ENCODE measurements at regions not wholly inside any gene's neighbourhood (a gene's known extent, or its start where the extent isn't known, plus 50 kb on each side); places are given as distances from the start of the nearest gene placed in this dataset.
"Not testable (repeated sequence)": the region's sequence is repeated elsewhere in the genome, so short reads cannot be mapped to it uniquely, and the experiment has no call there.

- no peaks in the 10 kb centered on the region for H3K9me3 Mint-ChIP-seq
- no peak overlapping the region for H3K27ac Mint-ChIP-seq
- no peak for DNase-seq
- H3K36me3 Mint-ChIP-seq (ENCODE audit: low read depth) = no peaks in the 10 kb centered on the region
- H3K4me3 Mint-ChIP-seq = no peak overlapping the region
- H3K27me3 Mint-ChIP-seq = no peaks in the 10 kb centered on the region
- H3K4me1 Mint-ChIP-seq (ENCODE audit: low read depth) = peaks cover 53% of the 10 kb centered on the region
Observed at GRCh38 chr1:234851450-234852438, 241.8 kb upstream of the IRF2BP2 start.

DNA sequence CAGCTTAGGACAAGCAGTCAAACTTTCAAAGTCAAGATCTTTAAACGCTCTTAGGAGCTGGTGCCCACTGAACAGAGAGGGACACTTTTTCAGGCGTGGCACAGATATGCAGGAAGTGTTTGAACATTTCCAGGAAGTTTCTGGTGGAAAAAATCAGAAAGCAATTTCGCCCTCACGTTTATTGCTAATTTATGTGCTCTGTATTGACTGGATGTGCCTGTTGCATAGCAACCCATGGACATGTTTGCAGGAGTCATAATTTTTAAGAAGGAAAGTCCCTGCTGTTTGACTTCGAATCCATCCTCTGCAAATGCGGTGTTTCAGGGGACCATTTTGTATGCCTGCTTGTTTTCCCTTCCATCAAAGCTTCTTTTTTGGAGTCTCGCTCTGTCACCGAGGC is 239.9 kb upstream of the IRF2BP2 start:
- Mint-ChIP-seq H3K9me3 (no peaks in the 10 kb centered on the region), H3K36me3 (ENCODE audit: low read depth) (no peaks in the 10 kb centered on the region), H3K27ac (no peak overlapping the region), H3K27me3 (no peaks in the 10 kb centered on the region), H3K4me1 (ENCODE audit: low read depth) (peaks cover 73% of the 10 kb centered on the region), H3K4me3 (no peak overlapping the region)
- no peak for DNase-seq

DNA sequence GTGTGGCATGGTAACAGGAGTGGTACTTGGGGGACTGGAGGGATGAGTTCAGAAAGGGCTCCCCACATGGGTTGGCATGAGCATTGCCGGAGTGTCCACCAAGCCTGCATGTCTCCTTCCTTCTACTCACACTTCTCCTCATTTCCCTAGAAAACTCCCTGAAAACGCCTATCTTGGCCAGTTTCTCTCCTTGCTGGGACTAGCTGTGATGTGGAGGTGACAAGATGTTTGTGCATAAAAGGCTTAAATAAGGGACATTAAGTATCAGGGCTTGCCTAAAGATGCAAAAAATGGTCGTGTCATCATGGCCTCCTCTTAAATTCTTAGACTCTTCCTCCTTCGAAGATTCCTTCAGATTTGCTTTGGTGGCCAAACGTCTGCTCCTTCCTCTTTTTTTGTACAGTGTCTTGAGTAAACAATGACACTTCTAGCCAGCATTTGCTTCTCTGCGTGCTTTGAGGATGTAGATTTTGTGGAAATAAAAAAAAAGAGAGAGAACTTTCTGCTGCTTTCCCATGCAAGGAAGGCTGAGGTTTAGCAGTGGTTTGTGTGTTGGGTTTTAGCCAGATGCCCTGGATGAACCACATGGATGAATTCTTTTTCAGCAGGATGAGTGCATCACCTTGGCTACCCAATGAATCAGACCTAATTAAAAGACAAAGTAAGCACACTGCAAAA is 239.1 kb upstream of the IRF2BP2 start:
- Mint-ChIP-seq H3K9me3 (no peaks in the 10 kb centered on the region), H3K36me3 (ENCODE audit: low read depth) (no peaks in the 10 kb centered on the region), H3K27me3 (no peaks in the 10 kb centered on the region), H3K4me3 (no peak overlapping the region), H3K27ac (no peak overlapping the region), H3K4me1 (ENCODE audit: low read depth) (peaks cover 77% of the 10 kb centered on the region)
- no peak for DNase-seq

DNA sequence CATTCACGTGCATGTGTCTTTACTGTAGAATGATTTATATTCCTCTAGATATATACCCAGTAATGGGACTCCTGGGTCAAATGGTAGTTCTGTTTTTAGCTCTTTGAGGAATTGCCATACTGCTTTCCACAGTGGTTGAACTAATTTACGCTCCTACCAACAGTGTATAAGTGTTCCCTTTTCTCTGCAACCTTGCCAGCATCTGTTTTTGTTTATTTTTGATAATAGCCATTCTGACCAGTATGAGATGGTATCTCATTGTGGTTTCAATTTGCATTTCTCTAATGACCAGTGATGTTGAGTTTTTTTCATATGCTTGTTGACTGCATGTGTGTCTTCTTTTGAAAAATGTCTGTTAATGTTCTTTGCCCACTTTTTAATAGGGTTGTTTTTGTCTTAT is 236.8 kb upstream of the IRF2BP2 start:
- DNase-seq; H3K27me3 Mint-ChIP-seq; H3K9me3 Mint-ChIP-seq; H3K4me3 Mint-ChIP-seq; H3K36me3 Mint-ChIP-seq (ENCODE audit: low read depth); H3K27ac Mint-ChIP-seq: not testable (repeated sequence)
- peaks cover 91% of the 10 kb centered on the region for H3K4me1 Mint-ChIP-seq (ENCODE audit: low read depth)

GRCh38 chr1:234845836-234846235 is 235.9 kb upstream of the IRF2BP2 start:
- H3K36me3 Mint-ChIP-seq (ENCODE audit: low read depth) = no peaks in the 10 kb centered on the region
- no peaks in the 10 kb centered on the region for H3K9me3 Mint-ChIP-seq
- no peaks in the 10 kb centered on the region for H3K27me3 Mint-ChIP-seq
- H3K4me1 Mint-ChIP-seq (ENCODE audit: low read depth) = peaks cover 94% of the 10 kb centered on the region
- no peak overlapping the region for H3K4me3 Mint-ChIP-seq
- H3K27ac Mint-ChIP-seq = peak overlapping the region; percentile 62
- no peak for DNase-seq

GRCh38 chr1:234845097-234845660 is 235.2 kb upstream of the IRF2BP2 start:
- Mint-ChIP-seq H3K4me3 (peak overlapping the region; percentile 67), H3K4me1 (ENCODE audit: low read depth) (peaks cover 98% of the 10 kb centered on the region)
- DNase-seq = no peak

DNA sequence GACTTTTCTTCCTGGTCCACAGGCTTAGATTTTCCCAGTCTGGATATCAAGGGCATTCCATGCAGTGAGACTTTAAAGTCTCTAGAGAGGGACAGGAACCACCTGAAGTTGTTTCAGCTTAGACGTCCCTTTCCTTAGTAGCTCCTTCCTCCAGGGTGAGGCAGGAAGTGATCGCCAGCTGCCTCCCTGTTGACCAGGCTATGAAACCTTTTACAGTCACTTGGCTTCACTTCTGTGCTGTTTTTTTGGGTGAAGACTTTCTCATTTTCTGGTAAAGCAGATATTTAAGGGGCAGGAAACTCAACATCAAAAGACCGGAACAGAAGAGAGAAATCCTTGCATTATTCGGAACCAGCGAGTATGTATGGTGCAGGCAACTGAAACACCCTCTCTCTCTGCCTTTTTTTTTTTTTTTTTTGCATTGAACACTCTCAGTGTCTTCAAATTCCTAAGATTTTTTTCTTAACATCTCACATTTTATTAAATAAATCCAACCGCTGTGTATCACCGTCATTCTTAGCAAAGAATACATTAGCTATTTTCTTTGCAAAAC is 234.6 kb upstream of the IRF2BP2 start:
- H3K4me1 Mint-ChIP-seq (ENCODE audit: low read depth) = peaks cover 94% of the 10 kb centered on the region

More at GRCh38 chr1:234845097-234845660, 235.2 kb upstream of the IRF2BP2 start:
- Mint-ChIP-seq H3K9me3 (no peaks in the 10 kb centered on the region), H3K27me3 (no peaks in the 10 kb centered on the region), H3K36me3 (ENCODE audit: low read depth) (no peaks in the 10 kb centered on the region), H3K27ac (peak overlapping the region; percentile 62)

GRCh38 chr1:234843946-234844345 is 234.0 kb upstream of the IRF2BP2 start:
- H3K27me3 Mint-ChIP-seq = no peaks in the 10 kb centered on the region
- peaks cover 92% of the 10 kb centered on the region for H3K4me1 Mint-ChIP-seq (ENCODE audit: low read depth)
- no peak for DNase-seq
- no peaks in the 10 kb centered on the region for H3K36me3 Mint-ChIP-seq (ENCODE audit: low read depth)
- peak overlapping the region; percentile 94 for H3K27ac Mint-ChIP-seq
- H3K9me3 Mint-ChIP-seq = no peaks in the 10 kb centered on the region
- peak overlapping the region; percentile 67 for H3K4me3 Mint-ChIP-seq

More for the DNA sequence above, 234.6 kb upstream of the IRF2BP2 start:
- no peaks in the 10 kb centered on the region for H3K9me3 Mint-ChIP-seq
- H3K4me3 Mint-ChIP-seq = peak overlapping the region; percentile 67
- no peaks in the 10 kb centered on the region for H3K27me3 Mint-ChIP-seq
- no peaks in the 10 kb centered on the region for H3K36me3 Mint-ChIP-seq (ENCODE audit: low read depth)
- peak overlapping the region; percentile 94 for H3K27ac Mint-ChIP-seq
- DNase-seq = no peak

- Mint-ChIP-seq H3K36me3 (ENCODE audit: low read depth) (no peaks in the 10 kb centered on the region), H3K27ac (peak overlapping the region; percentile 94), H3K4me3 (peak overlapping the region; percentile 67), H3K27me3 (no peaks in the 10 kb centered on the region), H3K4me1 (ENCODE audit: low read depth) (peaks cover 87% of the 10 kb centered on the region), H3K9me3 (no peaks in the 10 kb centered on the region)
- DNase-seq = peak; percentile 84
Observed at GRCh38 chr1:234842726-234843641, 233.0 kb upstream of the IRF2BP2 start.

GRCh38 chr1:234841710-234842231 is 231.8 kb upstream of the IRF2BP2 start:
- peak overlapping the region; percentile 19 for H3K27ac Mint-ChIP-seq
- H3K9me3 Mint-ChIP-seq = no peaks in the 10 kb centered on the region
- peak overlapping the region; percentile 14 for H3K4me3 Mint-ChIP-seq
- DNase-seq = no peak
- no peaks in the 10 kb centered on the region for H3K27me3 Mint-ChIP-seq
- H3K36me3 Mint-ChIP-seq (ENCODE audit: low read depth) = no peaks in the 10 kb centered on the region
- peaks cover 78% of the 10 kb centered on the region for H3K4me1 Mint-ChIP-seq (ENCODE audit: low read depth)

- H3K27me3 Mint-ChIP-seq = no peaks in the 10 kb centered on the region
- DNase-seq = no peak
- peak overlapping the region; percentile 19 for H3K27ac Mint-ChIP-seq
Observed at GRCh38 chr1:234841281-234841680, 231.3 kb upstream of the IRF2BP2 start.

GRCh38 chr1:234840843-234841242 is 230.9 kb upstream of the IRF2BP2 start:
- no peak for DNase-seq

More at GRCh38 chr1:234841281-234841680, 231.3 kb upstream of the IRF2BP2 start:
- H3K4me1 Mint-ChIP-seq (ENCODE audit: low read depth) = peaks cover 73% of the 10 kb centered on the region
- peak overlapping the region; percentile 14 for H3K4me3 Mint-ChIP-seq
- no peaks in the 10 kb centered on the region for H3K36me3 Mint-ChIP-seq (ENCODE audit: low read depth)
- H3K9me3 Mint-ChIP-seq = no peaks in the 10 kb centered on the region

GRCh38 chr1:234840253-234840652 is 230.3 kb upstream of the IRF2BP2 start:
- DNase-seq = no peak
- no peak overlapping the region for H3K4me3 Mint-ChIP-seq
- H3K27ac Mint-ChIP-seq = peak overlapping the region; percentile 47
- H3K36me3 Mint-ChIP-seq (ENCODE audit: low read depth) = no peaks in the 10 kb centered on the region
- no peaks in the 10 kb centered on the region for H3K27me3 Mint-ChIP-seq
- peaks cover 63% of the 10 kb centered on the region for H3K4me1 Mint-ChIP-seq (ENCODE audit: low read depth)
- H3K9me3 Mint-ChIP-seq = no peaks in the 10 kb centered on the region

More at GRCh38 chr1:234840843-234841242, 230.9 kb upstream of the IRF2BP2 start:
- Mint-ChIP-seq H3K4me1 (ENCODE audit: low read depth) (peaks cover 69% of the 10 kb centered on the region), H3K36me3 (ENCODE audit: low read depth) (no peaks in the 10 kb centered on the region), H3K9me3 (no peaks in the 10 kb centered on the region), H3K27me3 (no peaks in the 10 kb centered on the region), H3K4me3 (no peak overlapping the region), H3K27ac (no peak overlapping the region)

Data from activated T-cell treated with anti-CD3 and anti-CD28 coated beads, Interleukin-2, amount 50 U/mL, for 24 hours (primary cell).